Skeletal muscle tissue (tissue), 3 donors: ENCODE measurements at regions not wholly inside any gene's neighbourhood (a gene's known extent, or its start where the extent isn't known, plus 50 kb on each side); places are given as distances from the start of the nearest gene placed in this dataset.

ENCODE experiments used
- H3K27ac ChIP-seq: one replicate; pipeline ENCODE4 v1.7.0; 2013; ENCODE audit warnings: mild to moderate bottlenecking, low read depth, low read length, inconsistent platforms
- H3K27me3 ChIP-seq, 3 donors: one replicate each; pipeline ENCODE4 v1.7.0; 2013; ENCODE audit warnings: low read length in 3 of 3; ENCODE audit not compliant: control insufficient read depth in 3 of 3, insufficient read depth in 3 of 3
- H3K36me3 ChIP-seq, 3 donors: one replicate each; pipeline ENCODE4 v1.7.0; 2013; ENCODE audit warnings: low read length in 3 of 3; ENCODE audit not compliant: control insufficient read depth in 3 of 3, insufficient read depth in 3 of 3
- H3K4me1 ChIP-seq, 3 donors: one replicate each; pipeline ENCODE4 v1.7.0; 2013; ENCODE audit warnings: low read length in 3 of 3, mild to moderate bottlenecking in 3 of 3; ENCODE audit not compliant: control insufficient read depth in 3 of 3, insufficient read depth in 3 of 3
- H3K4me3 ChIP-seq, 3 donors: one replicate each; pipeline ENCODE4 v1.7.0; 2013; ENCODE audit warnings: low read length in 3 of 3
- H3K9ac ChIP-seq, 3 donors: one replicate each; pipeline ENCODE4 v1.7.0; 2013; ENCODE audit warnings: low read length in 3 of 3, mild to moderate bottlenecking in 3 of 3, moderate library complexity in 2 of 3, low read depth in 1 of 3
- H3K9me3 ChIP-seq, 3 donors: one replicate each; pipeline ENCODE4 v1.7.0; 2013; ENCODE audit warnings: low read length in 3 of 3; ENCODE audit not compliant: control insufficient read depth in 3 of 3
- donor health status: Osteomylitis.

- Histone ChIP-seq H3K4me3 (no peak overlapping the region), H3K36me3 (no peaks in the 10 kb centered on the region), H3K9me3 (no peaks in the 10 kb centered on the region), H3K27ac (no peak overlapping the region), H3K9ac (no peak overlapping the region), H3K27me3 (no peaks in the 10 kb centered on the region), H3K4me1 (no peaks in the 10 kb centered on the region)
Measured at GRCh38 chr9:7688626-7689025, 111.0 kb downstream of the DMAC1 start.

GRCh38 chr9:7676609-7677156 is 122.9 kb downstream of the DMAC1 start:
- Histone ChIP-seq H3K4me1 (no peaks in the 10 kb centered on the region), H3K4me3 (no peak overlapping the region), H3K27ac (no peak overlapping the region), H3K9ac (no peak overlapping the region), H3K36me3 (no peaks in the 10 kb centered on the region), H3K27me3 (no peaks in the 10 kb centered on the region), H3K9me3 (no peaks in the 10 kb centered on the region)

- H3K9me3 ChIP-seq = no peaks in the 10 kb centered on the region
- no peaks in the 10 kb centered on the region for H3K4me1 ChIP-seq
- H3K27me3 ChIP-seq = no peaks in the 10 kb centered on the region
- no peak overlapping the region for H3K9ac ChIP-seq
- no peak overlapping the region for H3K4me3 ChIP-seq
- H3K27ac ChIP-seq = no peak overlapping the region
- no peaks in the 10 kb centered on the region for H3K36me3 ChIP-seq
Measured at GRCh38 chr9:7671847-7672246, 127.7 kb downstream of the DMAC1 start.

GRCh38 chr9:7668541-7668940 is 131.0 kb downstream of the DMAC1 start:
- Histone ChIP-seq H3K27me3 (no peaks in the 10 kb centered on the region), H3K4me1 (no peaks in the 10 kb centered on the region), H3K4me3 (no peak overlapping the region), H3K9ac (no peak overlapping the region), H3K9me3 (no peaks in the 10 kb centered on the region), H3K36me3 (no peaks in the 10 kb centered on the region), H3K27ac (no peak overlapping the region)

- Histone ChIP-seq H3K9ac (no peak overlapping the region), H3K27ac (no peak overlapping the region), H3K36me3 (no peaks in the 10 kb centered on the region), H3K27me3 (no peaks in the 10 kb centered on the region), H3K4me1 (no peaks in the 10 kb centered on the region), H3K4me3 (no peak overlapping the region), H3K9me3 (no peaks in the 10 kb centered on the region)
Measured at GRCh38 chr9:7665874-7666273, 133.7 kb downstream of the DMAC1 start.

- no peak overlapping the region for H3K4me3 ChIP-seq
- no peaks in the 10 kb centered on the region for H3K36me3 ChIP-seq
- H3K9ac ChIP-seq = no peak overlapping the region
- no peaks in the 10 kb centered on the region for H3K9me3 ChIP-seq
- H3K27ac ChIP-seq = no peak overlapping the region
- no peaks in the 10 kb centered on the region for H3K27me3 ChIP-seq
- no peaks in the 10 kb centered on the region for H3K4me1 ChIP-seq
Measured at GRCh38 chr9:7659766-7660165, 139.8 kb downstream of the DMAC1 start.

GRCh38 chr9:7656636-7657035 is 142.9 kb downstream of the DMAC1 start:
- Histone ChIP-seq H3K9me3 (no peaks in the 10 kb centered on the region), H3K27ac (no peak overlapping the region), H3K27me3 (no peaks in the 10 kb centered on the region), H3K9ac (no peak overlapping the region), H3K4me1 (no peaks in the 10 kb centered on the region), H3K36me3 (no peaks in the 10 kb centered on the region), H3K4me3 (no peak overlapping the region)

GRCh38 chr9:7653262-7653661 is 146.3 kb downstream of the DMAC1 start:
- Histone ChIP-seq H3K36me3 (no peaks in the 10 kb centered on the region), H3K9me3 (no peaks in the 10 kb centered on the region), H3K27me3 (no peaks in the 10 kb centered on the region), H3K4me3 (no peak overlapping the region), H3K4me1 (no peaks in the 10 kb centered on the region), H3K9ac (no peak overlapping the region), H3K27ac (no peak overlapping the region)

- H3K9ac ChIP-seq = no peak overlapping the region
- no peak overlapping the region for H3K4me3 ChIP-seq
- H3K27ac ChIP-seq = no peak overlapping the region
- H3K36me3 ChIP-seq = no peaks in the 10 kb centered on the region
- H3K27me3 ChIP-seq = no peaks in the 10 kb centered on the region
- H3K4me1 ChIP-seq = no peaks in the 10 kb centered on the region
- H3K9me3 ChIP-seq = peaks cover 0 to 3% (median 0%) of the 10 kb centered on the region in 3 donors
Measured at GRCh38 chr9:7640231-7640630, 159.3 kb downstream of the DMAC1 start.

- H3K4me1 ChIP-seq = no peaks in the 10 kb centered on the region
- no peaks in the 10 kb centered on the region for H3K27me3 ChIP-seq
- no peak overlapping the region for H3K4me3 ChIP-seq
- H3K36me3 ChIP-seq = no peaks in the 10 kb centered on the region
- no peak overlapping the region for H3K27ac ChIP-seq
- H3K9ac ChIP-seq = no peak overlapping the region
- peaks cover 0 to 3% (median 0%) of the 10 kb centered on the region in 3 donors for H3K9me3 ChIP-seq
Measured at GRCh38 chr9:7639471-7639870, 160.1 kb downstream of the DMAC1 start.
